HCT116 (cell line): ENCODE measurements at regions not wholly inside any gene's neighbourhood (a gene's known extent, or its start where the extent isn't known, plus 50 kb on each side); places are given as distances from the start of the nearest gene placed in this dataset.

Experiments used
- ATAC-seq: fragments of 200-7000 bp; cut with Tn5 transposase; 2 replicates; pipeline ENCODE4 v1.9.1; 2020; ENCODE audit warnings: mild to moderate bottlenecking, moderate library complexity
- BruUV-seq: library from RNA; stranded (reverse); fragments of 400-500 nt; replicated peaks from 2 replicates; lab custom pipeline; 2021; lab: Mats Ljungman, UMichigan
- CTCF ChIA-PET: fragments of 300-600 bp; sonication (Branson Sonifier 250); formaldehyde crosslinking; loops from one replicate; lab custom pipeline; 2021; ENCODE audit warnings: antibody characterized with exemption; lab: Charles Lee
- POLR2A ChIA-PET: fragments of 300-600, 350-600 bp; sonication (Branson Sonifier 250); formaldehyde crosslinking; loops from one replicate; lab custom pipeline; 2021; ENCODE audit warnings: antibody characterized with exemption; lab: Charles Lee
- RAD21 ChIA-PET, 2 experiments: fragments of 300-600 bp; sonication (Branson Sonifier 250); formaldehyde crosslinking; loops; one replicate each; lab custom pipeline; 2023; ENCODE audit warnings: low total read pairs in 2 of 2; ENCODE audit not compliant: uncharacterized antibody in 2 of 2, unreplicated experiment in 2 of 2, low non-redundant PET in 1 of 2; lab: Charles Lee
- DNase-seq: peaks from one replicate; pipeline ENCODE4 v3.0.0-alpha.2; 2010; ENCODE audit warnings: low read depth, low spot score
- H2AFZ ChIP-seq: fragments of 200-600 bp; shearing (Covaris generic), sonication (generic); 2 replicates; pipeline ENCODE4 v1.6.1; 2017; ENCODE audit warnings: low read depth, mixed run types, mixed read lengths, antibody characterized with exemption, low read length; ENCODE audit not compliant: poor library complexity, severe bottlenecking
- H3K27ac ChIP-seq: 2 replicates; pipeline ENCODE4 v1.5.1; 2012; ENCODE audit warnings: low read depth, low read length
- H3K27me3 ChIP-seq: fragments of 200-600 bp; sonication (generic); 2 replicates; pipeline ENCODE4 v1.6.1; 2016; ENCODE audit warnings: mixed run types, low read length, mixed read lengths; ENCODE audit not compliant: insufficient read depth
- H3K36me3 ChIP-seq, 2 experiments: fragments of 200-500 bp in 1 of 2; fragments of 200-600 bp in 1 of 2; sonication (Bioruptor generic) in 1 of 2; sonication (generic) in 1 of 2; 2 replicates each; pipeline versions ENCODE4 v1.5.1 to v1.6.1; 2014 to 2016; ENCODE audit warnings: low read length in 2 of 2, inconsistent platforms in 1 of 2, mixed read lengths in 1 of 2, mixed run types in 1 of 2; ENCODE audit not compliant: insufficient read depth in 2 of 2, control insufficient read depth in 1 of 2
- H3K4me1 ChIP-seq, 2 experiments: fragments of 200-600 bp in 1 of 2; sonication (generic) in 1 of 2; 2 replicates each; pipeline versions ENCODE4 v1.5.1 to v1.6.1; 2012 to 2017; ENCODE audit warnings: low read length in 2 of 2, inconsistent platforms in 1 of 2, mild to moderate bottlenecking in 1 of 2, mixed read lengths in 1 of 2, mixed run types in 1 of 2, moderate library complexity in 1 of 2; ENCODE audit not compliant: insufficient read depth in 2 of 2, control insufficient read depth in 1 of 2
- H3K4me2 ChIP-seq: fragments of 200-600 bp; sonication (generic); 2 replicates; pipeline ENCODE4 v1.6.1; 2017; ENCODE audit warnings: mixed run types, low read length, mixed read lengths
- H3K4me3 ChIP-seq, 2 experiments: fragments of 200-600 bp in 1 of 2; sonication (generic) in 1 of 2; replicated peaks in 1 of 2; 2 replicates each; pipeline ENCODE4 v1.5.1; 2011 to 2016; ENCODE audit warnings: low read length in 2 of 2, control low read depth in 1 of 2, low read depth in 1 of 2, mild to moderate bottlenecking in 1 of 2, mixed read lengths in 1 of 2, mixed run types in 1 of 2
- H3K79me2 ChIP-seq: fragments of 200-600 bp; sonication (generic); 2 replicates; pipeline ENCODE4 v1.6.1; 2017; ENCODE audit warnings: mild to moderate bottlenecking, mixed run types, low read length, moderate library complexity, mixed read lengths; ENCODE audit not compliant: insufficient read depth
- H3K9ac ChIP-seq: fragments of 200-600 bp; sonication (generic); 2 replicates; pipeline ENCODE4 v1.6.1; 2016; ENCODE audit warnings: low read length, mixed read lengths
- H3K9me2 ChIP-seq: fragments of 200-600 bp; sonication (generic), shearing (Covaris generic); 2 replicates; pipeline ENCODE4 v1.6.1; 2017; ENCODE audit warnings: mixed run types, mild to moderate bottlenecking, moderate library complexity; ENCODE audit not compliant: insufficient read depth
- H3K9me3 ChIP-seq, 2 experiments: fragments of 200-500 bp in 1 of 2; fragments of 200-600 bp in 1 of 2; sonication (Bioruptor generic) in 1 of 2; sonication (generic) in 1 of 2; 2 replicates each; pipeline ENCODE4 v1.6.1; 2014 to 2017; ENCODE audit warnings: low read length in 2 of 2, mixed read lengths in 2 of 2, inconsistent platforms in 1 of 2, low read depth in 1 of 2, mild to moderate bottlenecking in 1 of 2, mixed run types in 1 of 2, moderate library complexity in 1 of 2; ENCODE audit not compliant: control insufficient read depth in 1 of 2, insufficient read depth in 1 of 2
- H4K20me1 ChIP-seq: fragments of 200-600 bp; sonication (generic), shearing (Covaris generic); 2 replicates; pipeline ENCODE4 v1.6.1; 2017; ENCODE audit warnings: mixed run types, mild to moderate bottlenecking, moderate library complexity; ENCODE audit not compliant: insufficient read depth
- ATF3 ChIP-seq: IDR thresholded peaks from 2 replicates; pipeline ENCODE4 v1.6.1; 2012
- CBX3 ChIP-seq: IDR thresholded peaks from 2 replicates; pipeline ENCODE4 v1.6.1; 2012; ENCODE audit warnings: low read depth
- CEBPB ChIP-seq: IDR thresholded peaks from 2 replicates; pipeline ENCODE4 v1.6.1; 2012; ENCODE audit warnings: low read depth
- EZH2 ChIP-seq: fragments of 200-600 bp; sonication (generic); IDR thresholded peaks from 2 replicates; pipeline ENCODE4 v1.6.1; 2017; ENCODE audit warnings: antibody characterized with exemption, mixed run types
- FOSL1 ChIP-seq: IDR thresholded peaks from 2 replicates; pipeline ENCODE4 v1.6.1; 2012; ENCODE audit warnings: low read depth
- JUND ChIP-seq: IDR thresholded peaks from 2 replicates; pipeline ENCODE4 v1.6.1; 2012
- POLR2A ChIP-seq: IDR thresholded peaks from 2 replicates; pipeline ENCODE4 v1.7.0; 2011; ENCODE audit warnings: borderline replicate concordance; ENCODE audit not compliant: insufficient read depth, insufficient read length; ENCODE audit errors: extremely low read depth
- POLR2AphosphoS5 ChIP-seq: IDR thresholded peaks from 2 replicates; pipeline ENCODE4 v1.6.1; 2011; ENCODE audit warnings: mild to moderate bottlenecking, low read depth, low read length, moderate library complexity
- RAD21 ChIP-seq: IDR thresholded peaks from 2 replicates; pipeline ENCODE4 v1.6.1; 2012; ENCODE audit warnings: low read depth, mild to moderate bottlenecking
- SIN3A ChIP-seq: IDR thresholded peaks from 2 replicates; pipeline ENCODE4 v1.6.1; 2012; ENCODE audit warnings: low read depth
- SP1 ChIP-seq: IDR thresholded peaks from 2 replicates; pipeline ENCODE4 v1.6.1; 2012; ENCODE audit warnings: low read depth
- SRF ChIP-seq: IDR thresholded peaks from 2 replicates; pipeline ENCODE4 v1.6.1; 2012; ENCODE audit warnings: low read depth
- TCF7L2 ChIP-seq: IDR thresholded peaks from 2 replicates; pipeline ENCODE4 v1.7.0; 2011; ENCODE audit warnings: borderline replicate concordance, inconsistent platforms; ENCODE audit not compliant: insufficient read depth, insufficient read length; ENCODE audit errors: extremely low read depth
- YY1 ChIP-seq: IDR thresholded peaks from 2 replicates; pipeline ENCODE4 v1.6.1; 2011; ENCODE audit warnings: low read length, low read depth, moderate library complexity, mild to moderate bottlenecking; ENCODE audit not compliant: insufficient replicate concordance; ENCODE audit errors: extremely low read depth
- ZNF274 ChIP-seq: fragments of 200-500 bp; sonication (Bioruptor generic); IDR thresholded peaks from 2 replicates; pipeline ENCODE4 v1.6.1; 2014; ENCODE audit warnings: mild to moderate bottlenecking, low read depth, low read length, inconsistent platforms
- intact Hi-C: fragments of 100-400 bp; cut with micrococcal nuclease; formaldehyde crosslinking; loops from 2 replicates; pipeline ENCODE4 v1.10.0; 2022
- TF ChIP-seq, protein P1 (sequence below): IDR thresholded peaks from 2 replicates; pipeline ENCODE4 v1.6.1; 2012
- TF ChIP-seq, protein P2 (sequence below), 3 experiments: fragments of 200-600 bp in 1 of 3; sonication (generic) in 1 of 3; IDR thresholded peaks in 2 of 3; conservative IDR thresholded peaks in 1 of 3; 2 replicates each; pipeline ENCODE4 v1.5.1; 2012 to 2017; ENCODE audit warnings: low read depth in 2 of 3, low read length in 2 of 3, antibody characterized with exemption in 1 of 3, borderline replicate concordance in 1 of 3, control low read depth in 1 of 3, mild to moderate bottlenecking in 1 of 3, mixed read lengths in 1 of 3, mixed run types in 1 of 3, moderate library complexity in 1 of 3; ENCODE audit not compliant: insufficient read depth in 1 of 3
- TF ChIP-seq, protein P3 (sequence below): IDR thresholded peaks from 2 replicates; pipeline ENCODE4 v1.6.1; 2011; ENCODE audit warnings: mild to moderate bottlenecking, low read length, moderate library complexity; ENCODE audit not compliant: insufficient replicate concordance; ENCODE audit errors: extremely low read depth

- intact Hi-C loops: no loop called here
- H3K9ac ChIP-seq: no peak overlapping the region
- H3K4me3 ChIP-seq: no peak overlapping the region
- H3K36me3 ChIP-seq: no peaks in the 10 kb centered on the region
- H3K4me2 ChIP-seq: no peak overlapping the region
- no peak for TF ChIP-seq ZNF274
- no peak for TF ChIP-seq YY1
- no peak for TF ChIP-seq RAD21
- TF ChIP-seq, protein P1, sequence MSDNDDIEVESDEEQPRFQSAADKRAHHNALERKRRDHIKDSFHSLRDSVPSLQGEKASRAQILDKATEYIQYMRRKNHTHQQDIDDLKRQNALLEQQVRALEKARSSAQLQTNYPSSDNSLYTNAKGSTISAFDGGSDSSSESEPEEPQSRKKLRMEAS: no peak
- TF ChIP-seq, protein P2, sequence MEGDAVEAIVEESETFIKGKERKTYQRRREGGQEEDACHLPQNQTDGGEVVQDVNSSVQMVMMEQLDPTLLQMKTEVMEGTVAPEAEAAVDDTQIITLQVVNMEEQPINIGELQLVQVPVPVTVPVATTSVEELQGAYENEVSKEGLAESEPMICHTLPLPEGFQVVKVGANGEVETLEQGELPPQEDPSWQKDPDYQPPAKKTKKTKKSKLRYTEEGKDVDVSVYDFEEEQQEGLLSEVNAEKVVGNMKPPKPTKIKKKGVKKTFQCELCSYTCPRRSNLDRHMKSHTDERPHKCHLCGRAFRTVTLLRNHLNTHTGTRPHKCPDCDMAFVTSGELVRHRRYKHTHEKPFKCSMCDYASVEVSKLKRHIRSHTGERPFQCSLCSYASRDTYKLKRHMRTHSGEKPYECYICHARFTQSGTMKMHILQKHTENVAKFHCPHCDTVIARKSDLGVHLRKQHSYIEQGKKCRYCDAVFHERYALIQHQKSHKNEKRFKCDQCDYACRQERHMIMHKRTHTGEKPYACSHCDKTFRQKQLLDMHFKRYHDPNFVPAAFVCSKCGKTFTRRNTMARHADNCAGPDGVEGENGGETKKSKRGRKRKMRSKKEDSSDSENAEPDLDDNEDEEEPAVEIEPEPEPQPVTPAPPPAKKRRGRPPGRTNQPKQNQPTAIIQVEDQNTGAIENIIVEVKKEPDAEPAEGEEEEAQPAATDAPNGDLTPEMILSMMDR (IDR thresholded peaks at IDR 0.05 in 2 of 3, conservative IDR thresholded peaks at IDR 0.05 in 1 of 3; ENCODE audit: borderline replicate concordance in 1 of 3, insufficient read depth in 1 of 3, low read depth in 2 of 3, low read length in 2 of 3): no peak
- no peak for TF ChIP-seq SP1
- no peak for TF ChIP-seq POLR2AphosphoS5
- no peak for TF ChIP-seq SRF
- TF ChIP-seq FOSL1: no peak
- no peak for TF ChIP-seq SIN3A
- TF ChIP-seq, protein P3, sequence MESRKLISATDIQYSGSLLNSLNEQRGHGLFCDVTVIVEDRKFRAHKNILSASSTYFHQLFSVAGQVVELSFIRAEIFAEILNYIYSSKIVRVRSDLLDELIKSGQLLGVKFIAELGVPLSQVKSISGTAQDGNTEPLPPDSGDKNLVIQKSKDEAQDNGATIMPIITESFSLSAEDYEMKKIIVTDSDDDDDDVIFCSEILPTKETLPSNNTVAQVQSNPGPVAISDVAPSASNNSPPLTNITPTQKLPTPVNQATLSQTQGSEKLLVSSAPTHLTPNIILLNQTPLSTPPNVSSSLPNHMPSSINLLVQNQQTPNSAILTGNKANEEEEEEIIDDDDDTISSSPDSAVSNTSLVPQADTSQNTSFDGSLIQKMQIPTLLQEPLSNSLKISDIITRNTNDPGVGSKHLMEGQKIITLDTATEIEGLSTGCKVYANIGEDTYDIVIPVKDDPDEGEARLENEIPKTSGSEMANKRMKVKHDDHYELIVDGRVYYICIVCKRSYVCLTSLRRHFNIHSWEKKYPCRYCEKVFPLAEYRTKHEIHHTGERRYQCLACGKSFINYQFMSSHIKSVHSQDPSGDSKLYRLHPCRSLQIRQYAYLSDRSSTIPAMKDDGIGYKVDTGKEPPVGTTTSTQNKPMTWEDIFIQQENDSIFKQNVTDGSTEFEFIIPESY: no peak
- no peak for TF ChIP-seq EZH2
- TF ChIP-seq CBX3: no peak
- no peak for TF ChIP-seq ATF3
- TF ChIP-seq POLR2A: no peak
- TF ChIP-seq CEBPB: no peak
- no peak for TF ChIP-seq JUND
- no peak for TF ChIP-seq TCF7L2
- H3K27ac ChIP-seq: no peak overlapping the region
- RAD21 ChIA-PET: no interaction called here
- no peaks in the 10 kb centered on the region for H3K9me3 ChIP-seq
- no peaks in the 10 kb centered on the region for H3K79me2 ChIP-seq
- CTCF ChIA-PET: no interaction called here
- no peak overlapping the region for H2AFZ ChIP-seq
- H3K4me1 ChIP-seq: no peaks in the 10 kb centered on the region
- H3K27me3 ChIP-seq: peaks cover 34% of the 10 kb centered on the region; the same call in 1 of the 2 replicates
- H4K20me1 ChIP-seq: no peaks in the 10 kb centered on the region
- DNase-seq (no peak), ATAC-seq (no peak)
- no TSS peak for BruUV-seq
- H3K9me2 ChIP-seq: no peaks in the 10 kb centered on the region
- POLR2A ChIA-PET: no interaction called here
These were observed 186.3 kb downstream of the C11orf91 start for GRCh38 chr11:33514079-33514925.
